Thyroid gland (tissue), 4 donors: ENCODE measurements at regions not wholly inside any gene's neighbourhood (a gene's known extent, or its start where the extent isn't known, plus 50 kb on each side); places are given as distances from the start of the nearest gene placed in this dataset.

Experiments
- DNase-seq, 2 donors: peaks; one replicate each; pipeline ENCODE4 v3.0.0-alpha.2; 2019
- H3K27ac ChIP-seq, 3 donors: fragments of 200-600 bp; sonication (generic); 1 replicate in 2 of 3; 2 replicates in 1 of 3; pipeline ENCODE4 v1.5.1; 2016 to 2019; ENCODE audit warnings: mild to moderate bottlenecking in 1 of 3, moderate library complexity in 1 of 3
- H3K27me3 ChIP-seq: fragments of 200-600 bp; sonication (generic); one replicate; pipeline ENCODE4 v1.5.1; 2019
- H3K36me3 ChIP-seq, 2 donors: fragments of 200-600 bp; sonication (generic); one replicate each; pipeline ENCODE4 v1.5.1; 2016 to 2019
- H3K4me1 ChIP-seq, 2 donors: fragments of 200-600 bp; sonication (generic); one replicate each; pipeline ENCODE4 v1.5.1; 2017 to 2019
- H3K4me3 ChIP-seq, 3 donors: fragments of 200-600 bp; sonication (generic); replicated peaks in 1 of 3; 1 replicate in 2 of 3; 2 replicates in 1 of 3; pipeline ENCODE4 v1.5.1; 2016; ENCODE audit warnings: mild to moderate bottlenecking in 1 of 3
- H3K9me3 ChIP-seq: fragments of 200-600 bp; sonication (generic); one replicate; pipeline ENCODE4 v1.5.1; 2017
- POLR2A ChIP-seq, 2 donors: fragments of 450-650 bp; IDR thresholded peaks; one replicate each; pipeline ENCODE4 v1.6.1; 2017; ENCODE audit warnings: antibody characterized with exemption in 2 of 2, mild to moderate bottlenecking in 2 of 2, moderate library complexity in 1 of 2
- WGBS, 2 donors: methylation state at CpG; one replicate each; pipeline ENCODE4 v1.1.5; 2017; 5-methylcytosine and 5-hydroxymethylcytosine counted together
- intact Hi-C: fragments of 100-400 bp; cut with DNase I; formaldehyde crosslinking; loops from one replicate; pipeline ENCODE4 v1.15.1; 2023
- TF ChIP-seq, protein P1 (sequence below), 6 experiments: fragments of 200-600 bp in 3 of 6; fragments of 450-650 bp in 3 of 6; sonication (generic) in 3 of 6; IDR thresholded peaks; one replicate each; pipeline ENCODE4 v1.5.1; 2016 to 2019; ENCODE audit warnings: antibody characterized with exemption in 6 of 6, mild to moderate bottlenecking in 2 of 6, inconsistent platforms in 1 of 6, moderate library complexity in 1 of 6

DNA sequence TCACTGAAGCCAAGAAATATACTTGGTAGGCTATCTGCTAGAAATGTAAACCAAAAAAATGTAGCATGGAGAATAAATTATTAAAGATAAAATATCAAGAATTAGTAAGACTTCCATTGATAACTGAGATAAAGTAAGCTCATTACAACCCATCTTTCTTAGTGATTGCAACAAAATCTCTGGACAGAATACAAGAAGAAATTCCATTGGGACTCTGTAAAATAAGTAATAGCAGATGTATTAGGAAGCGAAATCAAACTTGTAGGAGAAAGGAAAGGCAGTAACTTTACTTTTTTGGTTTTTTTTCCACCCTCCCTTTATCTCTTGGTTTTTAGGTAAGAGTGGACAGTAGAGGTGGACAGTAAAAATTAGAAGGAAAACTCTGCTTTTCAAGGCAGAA is 605.7 kb downstream of the DACH1 start:
- Histone ChIP-seq H3K4me1 (no peaks in the 10 kb centered on the region), H3K9me3 (no peaks in the 10 kb centered on the region), H3K36me3 (no peaks in the 10 kb centered on the region), H3K4me3 (no peak overlapping the region), H3K27me3 (no peaks in the 10 kb centered on the region), H3K27ac (no peak overlapping the region)
- no peak for DNase-seq
- TF ChIP-seq POLR2A (IDR thresholded peaks at IDR 0.05), result no peak
- TF ChIP-seq, protein P1, sequence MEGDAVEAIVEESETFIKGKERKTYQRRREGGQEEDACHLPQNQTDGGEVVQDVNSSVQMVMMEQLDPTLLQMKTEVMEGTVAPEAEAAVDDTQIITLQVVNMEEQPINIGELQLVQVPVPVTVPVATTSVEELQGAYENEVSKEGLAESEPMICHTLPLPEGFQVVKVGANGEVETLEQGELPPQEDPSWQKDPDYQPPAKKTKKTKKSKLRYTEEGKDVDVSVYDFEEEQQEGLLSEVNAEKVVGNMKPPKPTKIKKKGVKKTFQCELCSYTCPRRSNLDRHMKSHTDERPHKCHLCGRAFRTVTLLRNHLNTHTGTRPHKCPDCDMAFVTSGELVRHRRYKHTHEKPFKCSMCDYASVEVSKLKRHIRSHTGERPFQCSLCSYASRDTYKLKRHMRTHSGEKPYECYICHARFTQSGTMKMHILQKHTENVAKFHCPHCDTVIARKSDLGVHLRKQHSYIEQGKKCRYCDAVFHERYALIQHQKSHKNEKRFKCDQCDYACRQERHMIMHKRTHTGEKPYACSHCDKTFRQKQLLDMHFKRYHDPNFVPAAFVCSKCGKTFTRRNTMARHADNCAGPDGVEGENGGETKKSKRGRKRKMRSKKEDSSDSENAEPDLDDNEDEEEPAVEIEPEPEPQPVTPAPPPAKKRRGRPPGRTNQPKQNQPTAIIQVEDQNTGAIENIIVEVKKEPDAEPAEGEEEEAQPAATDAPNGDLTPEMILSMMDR (IDR thresholded peaks at IDR 0.05), result no peak
- WGBS, 2 donors, result 73 to 78% methylated on average over 1 of the region's 1 CpG
- intact Hi-C loops, result no loop called here

DNA sequence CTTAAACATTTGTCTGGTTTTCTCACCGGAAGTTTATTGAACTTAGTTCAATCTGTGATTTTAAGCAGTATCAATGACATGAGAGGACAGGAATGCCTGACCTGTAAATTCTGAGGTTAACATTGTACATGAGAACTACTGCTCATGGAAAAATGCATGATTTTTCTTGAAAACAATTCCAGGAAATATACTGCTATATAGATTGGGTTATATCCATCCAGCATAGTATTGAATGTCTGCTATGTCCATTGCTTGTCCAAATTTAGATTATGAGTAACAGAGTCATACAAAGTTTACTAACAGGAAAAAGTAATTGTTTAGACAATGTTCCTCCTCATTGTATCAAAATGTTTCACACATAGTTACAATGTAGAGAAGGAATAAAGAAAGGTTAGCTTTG is 606.8 kb downstream of the DACH1 start:
- Histone ChIP-seq H3K27ac (no peak overlapping the region), H3K9me3 (no peaks in the 10 kb centered on the region), H3K4me3 (no peak overlapping the region), H3K27me3 (no peaks in the 10 kb centered on the region), H3K4me1 (no peaks in the 10 kb centered on the region), H3K36me3 (no peaks in the 10 kb centered on the region)
- TF ChIP-seq POLR2A (IDR thresholded peaks at IDR 0.05), result no peak
- TF ChIP-seq, protein P1 (IDR thresholded peaks at IDR 0.05), result no peak
- no peak for DNase-seq
- intact Hi-C loops, result no loop called here
- WGBS, 2 donors, result 34 to 88% methylated on average over 1 of the region's 1 CpG

DNA sequence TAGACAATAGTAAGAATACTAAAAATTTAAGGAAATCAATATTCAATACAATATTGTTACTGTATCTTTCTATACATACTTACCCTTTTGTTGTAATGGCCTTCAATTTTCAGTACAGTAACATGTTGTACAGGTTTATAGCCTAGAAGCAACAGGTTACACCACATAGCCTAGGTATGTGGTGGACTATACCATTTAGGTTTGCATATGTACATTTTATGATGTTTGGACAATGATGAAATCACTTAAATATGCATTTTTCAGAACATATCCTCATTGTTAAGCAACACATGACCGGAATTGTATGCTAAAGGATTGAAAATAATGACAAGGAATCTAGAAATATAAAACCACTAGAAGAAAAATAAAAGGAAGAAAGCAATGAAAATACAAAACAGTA is 611.4 kb downstream of the DACH1 start:
- Histone ChIP-seq H3K27me3 (no peaks in the 10 kb centered on the region), H3K36me3 (no peaks in the 10 kb centered on the region), H3K27ac (no peak overlapping the region), H3K4me3 (no peak overlapping the region), H3K4me1 (no peaks in the 10 kb centered on the region), H3K9me3 (no peaks in the 10 kb centered on the region)
- WGBS, 2 donors, result 80 to 87% methylated on average over 1 of the region's 1 CpG
- TF ChIP-seq, protein P1 (IDR thresholded peaks at IDR 0.05), result no peak
- no peak for TF ChIP-seq POLR2A (IDR thresholded peaks at IDR 0.05)
- intact Hi-C loops, result no loop called here
- DNase-seq, result no peak

DNA sequence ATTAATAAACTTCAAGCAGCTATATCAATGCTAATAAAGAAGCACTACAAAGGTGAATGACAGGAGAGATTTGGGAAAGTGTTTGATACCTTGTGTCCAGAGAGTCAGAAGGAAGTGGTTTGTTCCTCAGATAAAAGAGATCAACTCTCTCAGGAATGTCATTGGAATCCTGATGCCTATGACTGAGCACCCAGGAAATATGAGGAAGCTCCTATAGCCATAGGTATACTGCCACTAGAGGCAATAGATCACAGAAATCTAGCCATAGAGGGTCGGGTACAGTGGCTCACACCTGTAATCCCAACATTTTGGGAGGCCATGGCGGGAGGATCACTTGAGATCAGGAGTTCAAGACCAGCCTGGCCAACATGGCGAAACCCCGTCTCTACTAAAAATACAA is 612.6 kb downstream of the DACH1 start:
- 88 to 95% methylated on average over 4 of the region's 4 CpGs for WGBS, 2 donors
- H3K36me3 ChIP-seq, result no peaks in the 10 kb centered on the region
- no peaks in the 10 kb centered on the region for H3K9me3 ChIP-seq
- H3K27ac ChIP-seq, result no peak overlapping the region
- intact Hi-C loops, result no loop called here
- no peaks in the 10 kb centered on the region for H3K27me3 ChIP-seq
- TF ChIP-seq POLR2A (IDR thresholded peaks at IDR 0.05), result no peak
- no peak overlapping the region for H3K4me3 ChIP-seq
- H3K4me1 ChIP-seq, result no peaks in the 10 kb centered on the region
- no peak for DNase-seq

DNA sequence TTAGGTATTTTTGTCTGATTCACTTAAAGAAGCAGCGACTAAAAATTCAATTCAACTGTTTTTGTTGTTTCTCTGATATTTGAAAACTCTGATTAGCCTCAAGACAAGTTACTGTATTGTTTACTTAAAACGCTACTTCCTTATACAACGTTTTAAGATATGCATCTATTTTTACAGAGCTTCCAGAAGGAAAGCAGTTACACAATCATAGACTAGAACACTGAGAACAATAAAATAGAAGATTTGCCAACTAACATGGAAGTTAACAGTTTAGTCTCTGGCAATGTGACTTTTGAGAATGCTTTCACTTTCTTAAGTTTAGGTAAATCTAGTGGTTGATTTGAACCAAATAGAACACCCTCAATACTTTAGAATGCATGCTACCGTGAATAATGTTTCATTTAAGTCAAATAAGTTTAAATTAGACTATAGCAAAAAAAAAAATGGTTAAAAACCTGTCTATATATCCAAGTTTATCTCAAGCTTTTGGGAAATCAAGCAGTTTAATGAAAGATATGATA is 614.8 kb downstream of the DACH1 start:
- Histone ChIP-seq H3K9me3 (no peaks in the 10 kb centered on the region), H3K36me3 (no peaks in the 10 kb centered on the region), H3K4me1 (no peaks in the 10 kb centered on the region), H3K27me3 (no peaks in the 10 kb centered on the region), H3K27ac (no peak overlapping the region), H3K4me3 (no peak overlapping the region)
- 34 to 53% methylated on average over 4 of the region's 4 CpGs for WGBS, 2 donors
- intact Hi-C loops, result no loop called here
- DNase-seq, result no peak
- TF ChIP-seq, protein P1 (IDR thresholded peaks at IDR 0.05), result no peak
- TF ChIP-seq POLR2A (IDR thresholded peaks at IDR 0.05), result no peak
